BLaER1 (cell line): ENCODE measurements at regions not wholly inside any gene's neighbourhood (a gene's known extent, or its start where the extent isn't known, plus 50 kb on each side); places are given as distances from the start of the nearest gene placed in this dataset.
"Not testable (repeated sequence)": the region's sequence is repeated elsewhere in the genome, so short reads cannot be mapped to it uniquely, and the experiment has no call there.

ENCODE experiments used
- H3K27ac ChIP-seq: shearing (Covaris generic); formaldehyde crosslinking; 2 replicates; pipeline ENCODE4 v1.8.1; 2022
- H3K27me3 ChIP-seq: shearing (Covaris generic); formaldehyde crosslinking; 2 replicates; pipeline ENCODE4 v1.8.1; 2022
- H3K36me3 ChIP-seq: shearing (Covaris generic); formaldehyde crosslinking; 2 replicates; pipeline ENCODE4 v1.8.1; 2022
- H3K4me1 ChIP-seq: shearing (Covaris generic); formaldehyde crosslinking; 2 replicates; pipeline ENCODE4 v1.8.1; 2022
- H3K4me2 ChIP-seq: shearing (Covaris generic); formaldehyde crosslinking; 2 replicates; pipeline ENCODE4 v1.8.1; 2022
- H3K4me3 ChIP-seq: shearing (Covaris generic); formaldehyde crosslinking; 2 replicates; pipeline ENCODE4 v1.8.1; 2022
- H3K9ac ChIP-seq: shearing (Covaris generic); formaldehyde crosslinking; 2 replicates; pipeline ENCODE4 v1.8.1; 2022
- H3K9me3 ChIP-seq: shearing (Covaris generic); formaldehyde crosslinking; 2 replicates; pipeline ENCODE4 v1.8.1; 2022
- H4K20me1 ChIP-seq: shearing (Covaris generic); formaldehyde crosslinking; 2 replicates; pipeline ENCODE4 v1.8.1; 2022
- Cebpa-rat ChIP-seq: shearing (Covaris generic); IDR thresholded peaks from 2 replicates; pipeline ENCODE4 v1.8.1; 2022

DNA sequence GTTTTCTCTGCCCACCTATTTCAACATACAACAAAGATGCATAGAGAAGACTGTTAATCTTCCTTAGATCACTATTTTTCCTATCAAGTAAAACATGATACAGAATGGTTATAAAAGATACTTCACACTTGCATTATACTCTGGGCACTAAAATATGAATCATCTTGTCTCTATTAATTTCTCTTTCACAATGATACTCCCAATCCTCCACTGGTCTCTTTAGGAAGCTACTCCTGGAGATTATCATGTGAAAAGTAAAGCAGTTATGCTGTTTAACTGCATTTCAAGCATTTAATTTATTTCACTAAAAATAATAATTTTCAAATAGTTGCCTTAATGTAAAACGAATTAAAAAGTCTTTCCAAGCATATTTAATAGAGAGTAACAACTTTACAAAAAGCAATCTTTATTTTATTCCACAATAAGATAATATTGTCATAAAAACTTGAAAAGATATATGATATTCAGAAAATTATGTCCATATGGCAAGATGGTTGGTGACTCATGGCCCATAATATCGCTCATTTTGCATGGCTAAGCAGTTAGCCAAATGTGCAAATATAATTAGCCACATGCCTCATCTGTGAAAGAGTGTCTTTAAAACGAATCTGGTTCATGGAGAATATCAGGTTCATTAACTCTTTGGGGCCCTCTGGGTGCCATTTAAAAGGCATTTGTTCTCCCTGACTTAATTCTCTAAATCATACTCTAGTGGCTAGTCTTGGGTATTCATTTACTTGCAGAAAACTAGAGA, 1569.0 kb upstream of the B3GALT2 start:
- Histone ChIP-seq H4K20me1 (no peaks in the 10 kb centered on the region), H3K4me1 (peaks cover 7% of the 10 kb centered on the region; the same call in 1 of the 2 replicates), H3K4me3 (no peak overlapping the region), H3K36me3 (no peaks in the 10 kb centered on the region), H3K9ac (no peak overlapping the region), H3K9me3 (no peaks in the 10 kb centered on the region; the same call in 1 of the 2 replicates), H3K27me3 (no peaks in the 10 kb centered on the region), H3K4me2 (no peak overlapping the region), H3K27ac (no peak overlapping the region)
- TF ChIP-seq Cebpa-rat, result no peak

DNA sequence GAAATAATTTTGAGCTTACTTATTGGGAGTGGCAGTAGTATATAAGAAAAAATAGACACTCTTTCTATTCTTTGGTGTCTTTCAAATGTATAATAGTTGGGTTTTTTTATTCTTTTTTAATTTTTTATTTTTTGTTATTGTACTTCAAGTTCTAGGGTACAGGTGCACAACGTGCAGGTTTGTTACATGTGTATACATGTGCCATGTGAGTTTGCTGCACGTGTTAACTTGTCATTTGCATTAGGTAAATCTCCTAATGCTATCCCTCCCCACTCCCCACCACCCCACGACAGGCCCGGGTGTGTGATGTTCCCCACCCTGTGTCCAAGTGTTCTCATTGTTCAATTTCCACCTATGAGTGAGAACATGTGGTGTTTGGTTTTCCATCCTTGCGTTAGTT, 1552.4 kb upstream of the B3GALT2 start:
- H3K4me1 ChIP-seq, H3K4me3 ChIP-seq, H3K27me3 ChIP-seq, H3K36me3 ChIP-seq, H3K27ac ChIP-seq, H3K9me3 ChIP-seq, H3K4me2 ChIP-seq, H3K9ac ChIP-seq, H4K20me1 ChIP-seq: not testable (repeated sequence)

DNA sequence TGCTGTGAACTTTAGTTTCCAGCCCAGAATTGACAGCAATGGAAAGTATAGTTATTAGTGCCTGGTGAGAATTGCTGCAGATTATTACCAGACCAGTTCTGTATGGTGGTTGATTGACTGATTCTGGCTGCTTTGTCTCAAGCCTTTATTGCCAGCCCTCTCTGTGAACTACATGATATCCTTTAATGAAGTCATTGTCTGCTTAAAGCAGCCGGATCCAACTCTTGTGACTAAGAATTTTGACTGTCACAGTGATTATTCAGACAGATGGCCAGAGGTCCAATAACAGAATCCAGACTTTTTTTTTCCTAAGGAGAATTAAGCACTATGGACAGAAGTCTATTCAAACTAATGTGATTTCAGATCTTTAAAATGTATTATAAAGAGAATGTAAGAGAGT, 1548.6 kb upstream of the B3GALT2 start:
- Histone ChIP-seq H3K9ac (no peak overlapping the region), H4K20me1 (no peaks in the 10 kb centered on the region), H3K4me1 (no peaks in the 10 kb centered on the region), H3K27ac (no peak overlapping the region), H3K4me2 (no peak overlapping the region), H3K9me3 (no peaks in the 10 kb centered on the region), H3K4me3 (no peak overlapping the region), H3K36me3 (no peaks in the 10 kb centered on the region), H3K27me3 (no peaks in the 10 kb centered on the region)
- TF ChIP-seq Cebpa-rat, result no peak

DNA sequence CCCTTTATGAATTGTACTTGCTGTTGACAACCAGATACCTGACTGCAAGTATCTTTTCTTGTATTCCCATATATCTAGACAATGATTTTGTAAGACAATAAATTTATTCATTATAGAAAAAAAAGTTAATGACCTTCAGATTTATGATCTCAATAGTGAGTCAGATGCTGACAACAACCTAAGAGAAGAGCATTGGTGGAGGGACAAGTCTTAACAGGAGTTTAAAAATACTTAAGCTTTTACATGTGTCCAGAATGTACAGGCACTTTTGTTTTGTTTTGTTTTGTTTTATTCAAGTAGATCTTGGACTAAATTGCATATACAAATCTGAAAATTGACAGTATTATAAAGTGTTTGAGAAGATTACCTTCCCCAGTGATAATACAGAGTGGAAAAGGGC, 1544.6 kb upstream of the B3GALT2 start:
- TF ChIP-seq Cebpa-rat, result no peak
- peaks cover 7% of the 10 kb centered on the region; the same call in 1 of the 2 replicates for H3K4me1 ChIP-seq
- no peak overlapping the region for H3K4me2 ChIP-seq
- no peaks in the 10 kb centered on the region for H4K20me1 ChIP-seq
- H3K9ac ChIP-seq, result no peak overlapping the region
- H3K27ac ChIP-seq, result no peak overlapping the region
- H3K4me3 ChIP-seq, result no peak overlapping the region
- H3K27me3 ChIP-seq, result no peaks in the 10 kb centered on the region
- no peaks in the 10 kb centered on the region for H3K9me3 ChIP-seq
- H3K36me3 ChIP-seq, result no peaks in the 10 kb centered on the region

DNA sequence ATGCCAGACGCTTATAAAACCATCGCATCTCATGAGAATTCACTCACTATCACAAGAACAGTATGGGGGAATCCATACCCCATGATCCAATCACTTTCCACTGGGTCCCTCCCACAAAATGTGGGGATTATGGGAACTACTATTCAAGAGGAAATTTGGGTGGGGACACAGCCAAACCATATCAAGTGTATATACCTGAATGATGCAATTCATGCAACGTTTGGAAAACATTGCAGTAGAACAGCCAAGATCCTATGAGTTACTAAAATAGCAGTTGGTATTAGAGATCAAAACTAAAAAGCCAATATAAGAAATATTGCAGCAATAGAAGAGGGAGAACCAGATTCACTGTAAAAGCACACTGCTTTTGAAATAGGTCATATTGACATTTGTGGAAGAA, 1543.9 kb upstream of the B3GALT2 start:
- Histone ChIP-seq H3K9me3 (no peaks in the 10 kb centered on the region), H3K4me2 (no peak overlapping the region), H3K27me3 (no peaks in the 10 kb centered on the region)

DNA sequence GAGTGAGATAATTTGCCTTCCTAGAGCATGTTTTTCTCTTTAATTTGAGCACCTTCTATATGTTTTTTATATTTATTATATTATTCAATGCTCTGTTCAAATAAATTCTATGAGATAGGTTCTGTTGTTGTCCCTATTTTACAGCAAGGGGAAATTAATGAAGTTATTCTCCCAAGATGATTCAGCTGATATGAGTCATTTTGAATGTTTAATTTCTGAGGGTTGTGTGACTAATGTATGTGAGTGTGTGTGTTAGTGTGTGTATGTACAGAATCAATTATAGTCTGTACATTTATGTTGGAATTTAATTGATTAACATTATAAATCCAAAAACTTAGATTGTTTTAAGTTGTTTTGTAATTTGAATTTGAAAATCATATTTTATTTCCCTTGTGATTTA, 1536.7 kb upstream of the B3GALT2 start:
- Histone ChIP-seq H3K27ac (no peak overlapping the region), H3K9me3 (no peaks in the 10 kb centered on the region), H3K9ac (no peak overlapping the region), H3K4me3 (no peak overlapping the region), H3K4me1 (no peaks in the 10 kb centered on the region), H4K20me1 (no peaks in the 10 kb centered on the region), H3K36me3 (no peaks in the 10 kb centered on the region), H3K4me2 (no peak overlapping the region), H3K27me3 (no peaks in the 10 kb centered on the region)
- no peak for TF ChIP-seq Cebpa-rat

More for the DNA sequence above, 1543.9 kb upstream of the B3GALT2 start:
- Histone ChIP-seq H3K4me1 (peaks cover 7% of the 10 kb centered on the region; the same call in 1 of the 2 replicates), H3K9ac (no peak overlapping the region), H4K20me1 (no peaks in the 10 kb centered on the region), H3K4me3 (no peak overlapping the region), H3K27ac (no peak overlapping the region), H3K36me3 (no peaks in the 10 kb centered on the region)
- TF ChIP-seq Cebpa-rat, result no peak

DNA sequence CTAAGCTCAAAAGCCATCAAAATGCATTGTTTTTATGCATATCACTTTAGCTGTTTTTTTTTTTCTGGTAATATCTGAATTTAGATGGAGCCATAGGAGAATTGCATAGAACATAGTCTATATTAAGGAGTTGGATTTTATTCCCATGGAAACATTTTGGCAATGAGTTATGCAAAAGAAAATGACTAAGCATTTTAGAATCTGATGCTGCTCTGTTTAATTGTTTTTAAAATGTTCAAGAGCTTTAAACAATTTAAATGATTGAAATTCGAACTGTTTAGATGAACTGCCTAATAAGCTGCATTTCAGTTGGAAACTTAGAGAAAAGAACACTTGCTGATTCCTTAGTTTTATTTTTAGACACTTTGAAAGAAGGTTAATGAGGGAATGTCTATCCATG, 1531.5 kb upstream of the B3GALT2 start:
- no peaks in the 10 kb centered on the region for H3K9me3 ChIP-seq
- no peak overlapping the region for H3K4me2 ChIP-seq
- no peak for TF ChIP-seq Cebpa-rat
- H3K4me1 ChIP-seq, result no peaks in the 10 kb centered on the region
- no peak overlapping the region for H3K9ac ChIP-seq
- no peaks in the 10 kb centered on the region for H3K36me3 ChIP-seq
- H4K20me1 ChIP-seq, result no peaks in the 10 kb centered on the region
- H3K4me3 ChIP-seq, result no peak overlapping the region
- no peaks in the 10 kb centered on the region for H3K27me3 ChIP-seq
- no peak overlapping the region for H3K27ac ChIP-seq

DNA sequence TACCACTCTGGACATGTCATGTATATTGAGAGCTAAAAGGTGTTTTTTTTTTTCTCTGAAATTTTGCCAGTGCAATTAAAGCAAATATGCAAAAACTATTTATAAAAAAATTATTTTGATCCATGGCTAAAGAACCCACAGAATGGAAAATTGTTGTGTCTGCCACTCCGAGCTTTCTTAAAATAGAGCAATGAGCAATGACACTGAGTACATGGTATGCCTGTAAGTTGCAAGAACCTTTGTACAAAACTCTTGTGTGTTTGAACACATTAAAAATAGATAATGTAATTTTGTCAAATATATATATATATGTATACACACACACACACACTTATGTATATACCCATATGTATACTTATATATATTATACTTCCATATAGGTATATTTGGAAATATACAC, 1530.9 kb upstream of the B3GALT2 start:
- Histone ChIP-seq H3K4me1 (no peaks in the 10 kb centered on the region), H3K27ac (no peak overlapping the region), H3K27me3 (no peaks in the 10 kb centered on the region)

DNA sequence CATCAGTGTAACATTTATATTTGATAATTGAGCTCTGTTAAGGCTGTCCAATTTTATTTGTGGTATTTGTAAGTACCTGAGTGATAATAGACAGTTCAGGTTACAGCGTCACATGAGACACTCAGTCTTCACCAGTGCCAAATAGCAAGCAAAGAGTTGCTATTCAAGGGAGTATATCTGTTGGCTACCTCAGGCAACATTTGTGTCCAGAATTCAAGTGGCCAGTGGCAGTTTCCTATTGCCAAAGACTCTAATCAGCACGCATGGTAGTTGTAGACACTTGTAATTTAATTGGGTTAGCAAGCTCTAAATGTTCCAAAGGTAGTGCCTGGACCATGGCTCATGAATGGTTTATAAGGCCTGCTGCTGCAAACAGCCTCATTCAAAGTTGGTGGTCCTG, 1524.3 kb upstream of the B3GALT2 start:
- TF ChIP-seq Cebpa-rat, result no peak
- no peak overlapping the region for H3K4me2 ChIP-seq

More for the DNA sequence above, 1530.9 kb upstream of the B3GALT2 start:
- Histone ChIP-seq H3K4me3 (no peak overlapping the region), H4K20me1 (no peaks in the 10 kb centered on the region), H3K4me2 (no peak overlapping the region), H3K9ac (no peak overlapping the region), H3K36me3 (no peaks in the 10 kb centered on the region), H3K9me3 (no peaks in the 10 kb centered on the region)
- no peak for TF ChIP-seq Cebpa-rat

DNA sequence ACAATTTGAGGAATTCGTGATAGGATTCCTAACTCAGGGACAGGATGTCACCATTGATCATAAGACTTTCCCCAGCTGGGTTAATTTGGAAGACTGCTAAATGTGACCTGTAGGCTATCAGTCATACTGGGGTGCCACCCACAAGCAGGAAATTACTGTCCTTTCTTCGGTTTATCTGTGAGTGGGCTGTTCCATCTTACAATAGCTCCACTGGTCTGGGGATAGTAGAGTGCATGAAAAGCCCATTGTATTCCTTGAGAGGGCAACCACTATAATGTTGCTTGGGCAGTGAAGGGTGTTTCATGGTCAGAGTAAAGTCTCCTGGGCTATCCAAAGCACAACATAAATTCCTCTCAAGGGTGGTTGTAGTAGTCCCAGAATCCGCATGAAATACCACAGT, 1523.0 kb upstream of the B3GALT2 start:
- H3K36me3 ChIP-seq, result no peaks in the 10 kb centered on the region
- no peak for TF ChIP-seq Cebpa-rat
- no peaks in the 10 kb centered on the region for H4K20me1 ChIP-seq
- H3K27ac ChIP-seq, result no peak overlapping the region
- no peaks in the 10 kb centered on the region for H3K4me1 ChIP-seq
- no peak overlapping the region for H3K4me3 ChIP-seq
- H3K9ac ChIP-seq, result no peak overlapping the region
- H3K9me3 ChIP-seq, result no peaks in the 10 kb centered on the region
- H3K27me3 ChIP-seq, result no peaks in the 10 kb centered on the region
- H3K4me2 ChIP-seq, result no peak overlapping the region

More for the DNA sequence above, 1524.3 kb upstream of the B3GALT2 start:
- no peaks in the 10 kb centered on the region for H4K20me1 ChIP-seq
- no peaks in the 10 kb centered on the region for H3K36me3 ChIP-seq
- H3K4me3 ChIP-seq, result no peak overlapping the region
- no peak overlapping the region for H3K27ac ChIP-seq
- H3K9ac ChIP-seq, result no peak overlapping the region
- H3K27me3 ChIP-seq, result no peaks in the 10 kb centered on the region
- H3K4me1 ChIP-seq, result no peaks in the 10 kb centered on the region
- H3K9me3 ChIP-seq, result no peaks in the 10 kb centered on the region

DNA sequence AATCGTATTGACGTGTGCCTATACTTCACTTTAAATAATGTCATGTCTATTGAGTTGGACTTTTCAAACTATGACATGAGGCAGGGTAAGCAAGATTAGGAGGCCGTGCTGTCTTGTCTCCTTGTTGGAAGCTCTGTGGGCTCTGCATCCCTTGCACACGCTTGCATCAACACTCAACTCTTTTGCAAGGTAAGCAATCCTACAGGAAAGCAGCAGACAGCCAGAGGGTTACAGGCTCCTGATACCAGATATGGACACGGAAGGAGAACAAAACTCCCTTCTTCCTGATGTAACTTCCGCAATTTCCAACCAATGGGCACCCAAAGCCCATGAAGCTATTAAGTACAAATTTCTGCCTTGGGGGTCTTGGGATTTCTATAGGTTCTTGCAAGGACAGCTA, 1520.7 kb upstream of the B3GALT2 start:
- Histone ChIP-seq H3K9ac (no peak overlapping the region), H3K4me1 (no peaks in the 10 kb centered on the region), H3K36me3 (no peaks in the 10 kb centered on the region), H3K9me3 (no peaks in the 10 kb centered on the region), H3K27ac (no peak overlapping the region), H3K27me3 (no peaks in the 10 kb centered on the region), H3K4me2 (no peak overlapping the region), H4K20me1 (no peaks in the 10 kb centered on the region), H3K4me3 (no peak overlapping the region)
- no peak for TF ChIP-seq Cebpa-rat
